ENCODE measurements at regions not wholly inside any gene's neighbourhood (a gene's known extent, or its start where the extent isn't known, plus 50 kb on each side); places are given as distances from the start of the nearest gene placed in this dataset.
A peak's percentile ranks its signal among the peaks of the same experiment; 100 is the strongest.

DNA sequence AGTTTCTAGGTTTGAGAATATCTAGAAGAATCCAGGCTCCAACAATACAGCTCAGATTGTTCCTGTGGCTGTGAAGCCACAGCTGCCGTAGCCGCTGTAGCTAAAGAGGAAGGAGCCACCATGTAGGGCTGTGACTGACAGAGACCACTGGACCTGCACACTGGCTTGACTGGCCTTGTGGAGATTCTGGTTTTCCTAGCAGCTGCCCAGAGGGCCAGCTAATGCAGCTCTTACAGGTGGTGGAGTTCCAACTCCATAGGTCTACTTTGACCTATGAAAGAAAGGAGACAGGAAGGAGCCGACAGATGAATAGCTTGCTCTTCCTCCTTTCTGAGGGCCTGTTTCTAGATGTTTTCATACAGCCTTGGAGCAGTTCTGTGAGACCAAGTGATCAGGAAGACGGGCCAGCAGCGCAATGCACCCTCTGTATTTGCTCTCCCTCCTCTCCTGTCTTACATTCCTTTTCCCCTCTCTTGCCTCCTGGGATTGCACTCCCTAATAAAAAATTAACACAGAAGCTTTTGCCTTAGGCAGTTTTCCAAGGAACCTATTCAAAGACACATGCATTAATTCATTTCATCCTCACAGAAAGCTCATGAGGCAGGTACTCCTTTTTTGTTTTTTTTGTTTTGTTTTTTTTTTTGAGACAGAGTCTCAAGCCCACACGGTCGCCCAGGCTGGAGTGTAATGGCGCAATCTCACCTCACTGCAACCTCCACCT is 51.8 kb upstream of the MYB start:
- H3K4me3 Mint-ChIP-seq: peak overlapping the region in 5 of 7 donors; percentile 63 to 81 (median 68)
- peaks cover 26% of the 10 kb centered on the region for H3K4me1 ChIP-seq (ENCODE audit: insufficient read depth, low read length)
- peak overlapping the region; percentile 29 for H3K4me3 ChIP-seq (ENCODE audit: low read length)
- POLR2A ChIA-PET: interaction anchor here (0.7 to 1.2 kb wide), 6 partner anchors 10 to 75 kb away, joined by 3 to 7 read pairs (median 4); partner anchors contain the start of gene HBS1L
- H3K9me3 Mint-ChIP-seq: no peaks in the 10 kb centered on the region
- DNase-seq: peak in 3 of 5 donors; percentile 6 to 28 (median 12)
- no peaks in the 10 kb centered on the region for H3K36me3 ChIP-seq (ENCODE audit: insufficient read depth, low read length)
- no peaks in the 10 kb centered on the region for H3K27me3 ChIP-seq (ENCODE audit: insufficient read depth, low read length, poor library complexity, severe bottlenecking)
- H3K27me3 Mint-ChIP-seq: no peaks in the 10 kb centered on the region
- no peak overlapping the region for H3K27ac ChIP-seq (ENCODE audit: low read depth, low read length)
- peaks cover 21 to 36% (median 36%) of the 10 kb centered on the region in 3 donors for H3K4me1 Mint-ChIP-seq
- peak overlapping the region; percentile 84 to 99 (median 94) for H3K27ac Mint-ChIP-seq
- no peaks in the 10 kb centered on the region for H3K9me3 ChIP-seq (ENCODE audit: low read length)
- H3K36me3 Mint-ChIP-seq: peaks cover 0 to 6% (median 2%) of the 10 kb centered on the region in 3 donors
- CTCF ChIA-PET: interaction anchor here (0.7 to 1.7 kb wide), 5 partner anchors 8 to 41 kb away, joined by 3 to 7 read pairs (median 4); no protein-coding TSS in a partner anchor

DNA sequence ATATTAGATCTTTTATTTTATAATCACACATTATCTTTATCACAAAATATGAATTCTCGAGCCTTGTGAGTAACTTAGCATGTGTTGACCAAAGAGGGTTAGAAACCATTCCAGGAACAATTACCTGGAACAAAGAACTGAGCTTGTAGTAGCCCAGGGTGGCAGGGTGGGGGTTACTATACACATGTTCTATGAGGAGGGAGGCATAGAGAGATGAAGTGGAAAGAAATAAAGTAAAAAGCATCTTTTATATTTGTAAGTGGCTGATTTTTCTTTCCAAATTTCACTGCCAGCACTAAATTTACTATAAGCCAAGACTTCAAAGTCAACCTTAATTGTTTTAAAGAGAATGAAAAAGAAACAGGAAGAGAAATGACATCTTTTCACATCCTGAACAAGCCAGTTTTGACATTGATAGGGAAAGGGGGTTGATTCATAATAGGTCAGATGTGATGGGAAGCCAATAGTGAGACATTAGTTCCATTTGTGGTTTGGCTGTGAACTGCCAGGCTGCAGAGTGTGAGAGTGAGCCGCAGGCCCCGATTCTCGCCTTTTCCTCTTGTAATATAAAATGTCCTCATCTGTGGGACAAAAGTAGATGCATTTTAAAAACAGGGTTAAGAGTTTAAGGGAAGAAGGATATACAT is 52.7 kb upstream of the MYB start:
- CTCF ChIA-PET: interaction anchor here (1.0 to 1.7 kb wide), 4 partner anchors 9 to 26 kb away, joined by 3 to 7 read pairs (median 4); no protein-coding TSS in a partner anchor
- Mint-ChIP-seq H3K36me3 (peaks cover 0 to 6% (median 2%) of the 10 kb centered on the region in 3 donors), H3K4me1 (peaks cover 21 to 36% (median 36%) of the 10 kb centered on the region in 3 donors), H3K9me3 (no peaks in the 10 kb centered on the region), H3K27me3 (no peaks in the 10 kb centered on the region), H3K4me3 (peak overlapping the region in 6 of 7 donors; percentile 63 to 79 (median 66)), H3K27ac (peak overlapping the region; percentile 84 to 99 (median 94))
- Histone ChIP-seq H3K9me3 (ENCODE audit: low read length) (no peaks in the 10 kb centered on the region), H3K27me3 (ENCODE audit: insufficient read depth, low read length, poor library complexity, severe bottlenecking) (no peaks in the 10 kb centered on the region), H3K4me3 (ENCODE audit: low read length) (peak overlapping the region; percentile 29), H3K36me3 (ENCODE audit: insufficient read depth, low read length) (no peaks in the 10 kb centered on the region), H3K4me1 (ENCODE audit: insufficient read depth, low read length) (peaks cover 26% of the 10 kb centered on the region), H3K27ac (ENCODE audit: low read depth, low read length) (no peak overlapping the region)
- DNase-seq: peak; percentile 23 to 73 (median 59)
- POLR2A ChIA-PET: interaction anchor here (0.8 to 1.2 kb wide), 5 partner anchors 13 to 1162 kb away, joined by 3 to 8 read pairs (median 4); partner anchors contain the start of genes BCLAF1 and HBS1L

DNA sequence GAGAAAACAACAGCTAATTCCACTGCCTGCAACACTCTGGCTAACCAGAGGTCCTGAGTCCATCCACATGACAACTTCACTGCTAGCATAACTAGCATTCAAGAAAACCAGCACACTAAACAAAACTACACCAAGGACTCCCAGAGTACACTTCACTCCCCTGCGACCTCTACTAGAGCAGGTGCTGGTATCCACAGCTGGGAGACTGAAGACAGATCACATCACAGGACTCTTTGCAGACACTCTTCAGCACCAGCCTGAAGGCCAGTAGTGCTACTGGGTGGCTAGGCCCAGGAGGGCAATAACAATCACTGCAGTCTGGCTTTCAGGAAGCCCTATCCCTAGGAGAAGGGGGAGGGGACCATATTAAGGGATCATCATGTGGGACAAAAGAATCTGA is 54.4 kb upstream of the MYB start:
- Mint-ChIP-seq H3K36me3 (peaks cover 0 to 6% (median 2%) of the 10 kb centered on the region in 3 donors), H3K4me3 (no peak overlapping the region), H3K27me3 (no peaks in the 10 kb centered on the region), H3K4me1 (peaks cover 21 to 36% (median 36%) of the 10 kb centered on the region in 3 donors), H3K9me3 (no peaks in the 10 kb centered on the region), H3K27ac (peak overlapping the region in 5 of 8 donors; percentile 26 to 86 (median 68))
- ChIA-PET CTCF (no interaction called here), POLR2A (no interaction called here)
- Histone ChIP-seq H3K27me3 (ENCODE audit: insufficient read depth, low read length, poor library complexity, severe bottlenecking) (no peaks in the 10 kb centered on the region), H3K9me3 (ENCODE audit: low read length) (no peaks in the 10 kb centered on the region), H3K4me1 (ENCODE audit: insufficient read depth, low read length) (peaks cover 26% of the 10 kb centered on the region), H3K27ac (ENCODE audit: low read depth, low read length) (no peak overlapping the region), H3K4me3 (ENCODE audit: low read length) (no peak overlapping the region), H3K36me3 (ENCODE audit: insufficient read depth, low read length) (no peaks in the 10 kb centered on the region)
- no peak for DNase-seq

DNA sequence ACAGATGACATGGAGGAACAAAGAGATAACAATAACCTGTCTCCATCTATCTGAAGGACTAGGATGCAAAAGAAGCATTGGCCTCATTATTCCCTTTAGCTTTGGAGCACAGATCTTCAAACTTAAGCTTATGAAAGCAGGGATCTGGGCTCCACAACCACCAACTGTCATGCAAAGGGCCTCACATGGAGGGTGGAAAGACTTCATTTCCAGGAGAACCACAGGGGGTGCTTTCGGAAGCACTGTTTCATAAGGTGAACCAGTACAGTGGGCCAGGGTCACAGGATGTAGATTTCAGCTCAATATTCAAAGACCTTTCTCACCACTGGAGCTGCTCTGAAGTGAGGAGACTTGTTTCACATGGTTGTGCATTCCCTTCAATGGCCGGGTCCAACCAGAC is 55.1 kb upstream of the MYB start:
- Mint-ChIP-seq H3K27me3 (no peaks in the 10 kb centered on the region), H3K4me3 (no peak overlapping the region), H3K36me3 (peaks cover 0 to 6% (median 2%) of the 10 kb centered on the region in 3 donors), H3K9me3 (no peaks in the 10 kb centered on the region), H3K4me1 (peaks cover 21 to 36% (median 36%) of the 10 kb centered on the region in 3 donors), H3K27ac (peak overlapping the region in 1 of 8 donors; percentile 85)
- Histone ChIP-seq H3K27me3 (ENCODE audit: insufficient read depth, low read length, poor library complexity, severe bottlenecking) (no peaks in the 10 kb centered on the region), H3K36me3 (ENCODE audit: insufficient read depth, low read length) (no peaks in the 10 kb centered on the region), H3K27ac (ENCODE audit: low read depth, low read length) (no peak overlapping the region), H3K4me3 (ENCODE audit: low read length) (no peak overlapping the region), H3K9me3 (ENCODE audit: low read length) (no peaks in the 10 kb centered on the region), H3K4me1 (ENCODE audit: insufficient read depth, low read length) (peaks cover 26% of the 10 kb centered on the region)
- ChIA-PET POLR2A (no interaction called here), CTCF (no interaction called here)
- DNase-seq: no peak

DNA sequence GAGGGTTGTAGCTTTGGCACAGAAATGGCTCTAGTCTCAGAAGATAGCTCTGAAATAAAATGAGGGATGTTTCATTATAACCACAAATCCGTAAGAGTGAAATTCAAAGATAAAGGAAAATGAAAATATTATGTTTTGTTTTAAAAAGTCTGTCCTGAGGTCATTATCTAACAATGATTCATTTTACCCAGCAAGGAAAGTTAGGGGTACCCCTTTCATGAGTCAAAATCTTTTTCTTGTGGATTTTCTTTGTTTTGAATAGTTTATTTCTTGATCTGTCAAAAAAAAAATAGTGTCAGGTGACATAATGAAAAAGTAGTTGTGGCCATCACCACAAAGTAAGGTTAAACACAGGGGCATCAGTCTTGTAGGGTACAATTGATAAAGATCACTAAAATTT is 59.7 kb upstream of the MYB start:
- ChIA-PET CTCF (interaction anchor here (0.8 kb wide), 1 partner anchor 19 kb away, joined by 3 read pairs; no protein-coding TSS in a partner anchor), POLR2A (interaction anchor here (0.9 kb wide), 1 partner anchor 21 kb away, joined by 3 read pairs; no protein-coding TSS in a partner anchor)
- Mint-ChIP-seq H3K36me3 (peaks cover 0 to 6% (median 0%) of the 10 kb centered on the region in 3 donors), H3K27me3 (no peaks in the 10 kb centered on the region), H3K4me3 (no peak overlapping the region), H3K9me3 (no peaks in the 10 kb centered on the region), H3K4me1 (peaks cover 12 to 24% (median 13%) of the 10 kb centered on the region in 3 donors), H3K27ac (no peak overlapping the region)
- DNase-seq: no peak
- Histone ChIP-seq H3K4me1 (ENCODE audit: insufficient read depth, low read length) (peaks cover 18% of the 10 kb centered on the region), H3K36me3 (ENCODE audit: insufficient read depth, low read length) (no peaks in the 10 kb centered on the region), H3K27me3 (ENCODE audit: insufficient read depth, low read length, poor library complexity, severe bottlenecking) (no peaks in the 10 kb centered on the region), H3K27ac (ENCODE audit: low read depth, low read length) (no peak overlapping the region), H3K4me3 (ENCODE audit: low read length) (no peak overlapping the region), H3K9me3 (ENCODE audit: low read length) (no peaks in the 10 kb centered on the region)

DNA sequence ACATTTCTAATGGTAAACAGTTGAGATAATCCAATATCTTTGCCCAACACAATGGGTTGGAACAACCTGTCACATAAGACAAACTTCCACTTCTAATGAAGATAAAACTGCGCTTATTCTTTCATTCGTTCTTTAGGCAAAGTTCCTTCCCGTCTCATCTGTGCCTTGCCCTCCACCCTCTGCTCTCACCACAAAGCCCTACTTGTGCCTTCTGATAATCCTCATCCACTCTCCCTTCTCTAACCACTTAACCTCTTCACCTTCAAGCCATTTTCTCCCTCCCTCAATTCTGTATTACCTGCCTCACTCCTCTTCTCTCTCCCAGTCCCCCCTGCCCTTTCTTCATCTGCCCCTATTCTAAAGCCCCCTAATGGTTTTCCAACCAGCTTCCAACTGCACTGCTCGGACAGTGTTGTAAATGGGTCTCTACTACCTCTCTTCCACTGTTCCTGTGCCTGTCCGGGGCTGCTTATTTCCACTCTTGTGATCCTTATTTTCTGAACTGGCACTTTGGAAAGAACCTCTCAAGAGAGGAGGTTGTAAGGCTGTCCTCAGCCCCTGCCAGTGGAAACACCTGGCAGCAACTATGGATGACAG is 62.9 kb upstream of the MYB start:
- ChIA-PET POLR2A (no interaction called here), CTCF (interaction anchor here (1.0 kb wide), 1 partner anchor 14 kb away, joined by 4 read pairs; no protein-coding TSS in a partner anchor)
- Histone ChIP-seq H3K4me1 (ENCODE audit: insufficient read depth, low read length) (peaks cover 38% of the 10 kb centered on the region), H3K9me3 (ENCODE audit: low read length) (no peaks in the 10 kb centered on the region), H3K36me3 (ENCODE audit: insufficient read depth, low read length) (no peaks in the 10 kb centered on the region), H3K27me3 (ENCODE audit: insufficient read depth, low read length, poor library complexity, severe bottlenecking) (no peaks in the 10 kb centered on the region), H3K27ac (ENCODE audit: low read depth, low read length) (no peak overlapping the region), H3K4me3 (ENCODE audit: low read length) (no peak overlapping the region)
- Mint-ChIP-seq H3K36me3 (no peaks in the 10 kb centered on the region), H3K9me3 (no peaks in the 10 kb centered on the region), H3K27me3 (no peaks in the 10 kb centered on the region), H3K4me3 (no peak overlapping the region), H3K4me1 (peaks cover 30 to 48% (median 37%) of the 10 kb centered on the region in 3 donors), H3K27ac (peak overlapping the region in 1 of 8 donors; percentile 78)
- no peak for DNase-seq

DNA sequence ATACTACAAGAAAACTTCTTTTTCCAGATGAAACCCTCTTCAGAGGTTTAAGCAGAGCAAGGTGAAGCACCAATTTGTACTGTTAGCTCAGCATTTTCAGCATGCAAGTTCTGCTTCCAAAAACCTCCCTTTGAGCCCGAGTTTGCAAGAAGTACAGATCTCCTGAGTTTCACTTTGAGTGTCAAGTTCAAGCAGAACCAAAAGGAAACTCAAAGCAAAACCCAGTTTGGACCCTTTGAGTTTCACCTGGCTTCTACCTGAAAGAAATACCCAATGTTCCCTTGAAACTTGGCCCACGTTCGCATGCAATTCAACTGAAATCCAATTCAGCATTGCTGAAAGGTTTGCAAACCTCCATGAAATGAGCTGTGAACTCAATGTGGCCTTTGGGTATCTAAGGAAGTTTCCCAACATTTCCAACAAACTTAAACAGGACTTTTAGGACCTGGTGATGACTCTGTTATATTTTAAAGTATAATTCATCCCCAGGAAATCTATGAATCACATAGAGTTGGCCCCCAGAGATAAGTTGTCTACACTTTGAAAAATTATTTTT is 62.9 kb upstream of the HBS1L start:
- Mint-ChIP-seq H3K4me3 (peak overlapping the region in 2 of 7 donors; percentile 61 to 66), H3K9me3 (no peaks in the 10 kb centered on the region), H3K36me3 (peaks cover 0 to 7% (median 0%) of the 10 kb centered on the region in 3 donors), H3K27me3 (peaks cover 0 to 7% of the 10 kb centered on the region in 2 donors), H3K4me1 (peaks cover 30 to 48% (median 41%) of the 10 kb centered on the region in 3 donors), H3K27ac (peak overlapping the region in 1 of 8 donors; percentile 44)
- POLR2A ChIA-PET: no interaction called here
- Histone ChIP-seq H3K27me3 (ENCODE audit: insufficient read depth, low read length, poor library complexity, severe bottlenecking) (no peaks in the 10 kb centered on the region), H3K4me1 (ENCODE audit: insufficient read depth, low read length) (peaks cover 38% of the 10 kb centered on the region), H3K4me3 (ENCODE audit: low read length) (peak overlapping the region; percentile 4), H3K36me3 (ENCODE audit: insufficient read depth, low read length) (no peaks in the 10 kb centered on the region), H3K27ac (ENCODE audit: low read depth, low read length) (no peak overlapping the region), H3K9me3 (ENCODE audit: low read length) (no peaks in the 10 kb centered on the region)
- no peak for DNase-seq
- CTCF ChIA-PET: interaction anchor here (1.0 kb wide), 1 partner anchor 14 kb away, joined by 4 read pairs; no protein-coding TSS in a partner anchor
